GM21528 (cell line): ENCODE measurements at regions not wholly inside any gene's neighbourhood (a gene's known extent, or its start where the extent isn't known, plus 50 kb on each side); places are given as distances from the start of the nearest gene placed in this dataset.

Experiments
- ATAC-seq: cut with Tn5 transposase; IDR thresholded peaks from one replicate; pipeline ENCODE4 v1.9.1; 2021; ENCODE audit warnings: mild to moderate bottlenecking, moderate library complexity; ENCODE audit not compliant: unreplicated experiment, low FRiP score

GRCh38 chr1:60757485-60757884 is 324.9 kb upstream of the NFIA start:
- no peak for ATAC-seq

DNA sequence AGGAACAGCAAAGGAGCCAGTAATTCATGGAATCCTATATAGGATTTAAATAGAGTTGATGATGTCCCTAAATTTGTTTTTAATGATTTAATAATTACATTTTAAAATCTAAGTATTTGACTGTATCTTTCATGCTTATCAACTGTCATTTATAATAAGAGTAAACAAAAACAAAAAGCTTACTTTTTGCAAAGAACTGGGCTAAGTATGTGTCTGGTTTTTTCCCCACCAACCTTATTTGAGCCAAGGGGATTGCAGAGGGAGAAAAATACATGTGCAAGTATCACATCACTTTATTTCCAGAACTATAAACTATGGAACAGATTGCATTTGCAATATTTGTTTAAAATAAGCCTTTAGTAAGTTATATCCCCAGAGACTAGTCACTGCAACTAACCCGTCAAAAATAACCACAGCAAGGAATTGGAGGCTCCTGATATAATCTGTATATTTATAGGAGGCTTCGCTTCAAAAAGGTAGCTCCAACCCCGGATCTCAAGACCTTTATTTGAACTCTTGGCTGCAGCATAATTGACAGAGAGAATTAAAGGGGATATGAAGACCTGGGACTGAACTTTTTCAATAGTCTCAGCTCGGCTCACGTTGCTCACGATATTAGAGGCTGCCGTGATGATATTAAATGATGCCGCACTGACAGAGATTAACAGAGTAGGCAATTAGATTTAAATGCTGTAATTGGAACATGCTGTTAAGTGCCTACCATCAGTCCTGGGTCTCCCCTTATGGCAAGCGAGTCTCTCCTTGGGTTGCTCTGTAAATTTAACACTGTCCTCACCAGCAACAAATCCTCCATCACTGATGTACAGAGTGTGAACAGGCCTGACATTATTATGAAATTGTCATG is 329.1 kb upstream of the NFIA start:
- no peak for ATAC-seq

GRCh38 chr1:60751306-60751705 is 331.1 kb upstream of the NFIA start:
- no peak for ATAC-seq

DNA sequence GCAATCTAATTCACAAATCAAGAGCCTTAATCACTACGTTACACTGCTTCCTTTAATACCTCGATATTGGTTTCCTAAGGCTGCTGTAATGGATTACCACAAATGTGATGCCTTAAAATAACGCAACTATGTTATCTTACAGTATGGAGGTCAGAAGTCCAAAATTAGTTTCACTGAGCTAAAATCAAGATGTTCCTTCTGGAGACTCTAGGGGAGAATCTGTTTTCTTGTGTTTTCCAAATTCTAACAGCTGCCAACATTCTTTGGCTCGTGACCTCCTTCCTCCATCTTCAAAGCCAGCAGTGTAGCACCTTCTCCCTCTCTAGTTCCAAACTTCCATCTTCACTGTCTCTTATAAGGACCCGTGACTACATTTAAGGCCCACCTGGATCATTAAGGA is 335.0 kb upstream of the NFIA start:
- no peak for ATAC-seq

DNA sequence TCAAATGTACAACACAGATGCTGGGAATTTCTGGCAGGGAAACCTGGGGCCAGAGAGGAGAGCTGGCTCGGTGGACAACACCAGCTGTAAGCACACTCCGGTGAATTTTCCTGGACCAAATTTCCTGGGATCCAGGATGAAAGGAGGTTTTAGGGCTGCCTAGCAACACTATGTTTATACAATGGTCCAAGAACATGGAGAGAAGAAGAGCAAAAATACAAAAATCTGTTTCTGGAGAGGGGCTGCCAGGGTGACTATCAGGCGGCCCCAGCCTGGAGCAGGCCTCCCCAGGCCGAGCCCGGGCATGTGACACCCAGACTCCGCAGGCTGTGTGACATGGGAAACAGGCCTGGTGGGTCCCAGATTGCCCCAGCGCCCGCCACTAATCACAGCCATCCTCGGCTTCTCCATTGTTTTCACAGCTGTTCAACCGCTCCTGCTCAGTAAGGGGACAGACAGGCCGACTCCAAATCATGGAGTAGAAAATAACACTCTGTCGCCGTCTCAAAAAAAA is 336.0 kb upstream of the NFIA start:
- no peak for ATAC-seq

GRCh38 chr1:60745484-60745883 is 336.9 kb upstream of the NFIA start:
- ATAC-seq: no peak

- no peak for ATAC-seq
Observed at GRCh38 chr1:60742339-60742738, 340.0 kb upstream of the NFIA start.

DNA sequence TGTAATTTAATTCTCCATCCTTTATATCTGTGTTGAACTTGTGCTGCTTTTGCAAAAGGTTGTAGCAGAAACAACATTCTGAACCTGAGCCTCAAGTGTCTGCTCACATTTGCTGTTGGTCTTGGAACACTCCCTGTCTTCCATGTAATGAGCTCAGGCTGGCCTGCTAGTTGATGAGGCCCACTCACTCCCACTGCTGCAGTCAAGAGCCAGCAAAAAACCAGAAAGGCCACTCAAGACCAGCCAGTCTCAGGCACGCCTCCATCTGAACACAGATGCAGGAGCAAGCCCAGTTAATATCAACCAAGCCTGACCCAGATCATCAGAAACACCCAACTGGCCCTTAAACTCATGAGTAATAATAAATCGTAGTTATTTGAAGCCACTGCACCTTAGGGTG is 342.2 kb upstream of the NFIA start:
- ATAC-seq: no peak

DNA sequence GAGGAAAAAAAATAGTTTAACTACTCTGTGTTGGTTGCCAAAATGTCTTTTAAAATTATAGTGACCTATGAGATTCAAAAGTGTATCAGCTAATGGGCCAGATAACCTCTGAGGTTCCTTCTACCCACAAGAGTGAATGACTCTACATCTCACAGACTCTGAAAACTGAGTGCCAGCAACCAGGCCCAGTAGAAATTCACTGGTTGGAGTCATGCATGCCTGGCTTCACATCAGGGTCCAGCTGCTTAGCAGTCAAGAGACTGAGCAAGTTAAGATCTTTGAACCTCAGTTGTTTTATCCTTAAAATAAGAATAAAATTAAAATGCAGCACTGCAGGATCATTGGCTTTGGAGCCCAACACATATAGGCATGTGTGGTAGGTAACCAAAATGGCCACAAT is 342.6 kb upstream of the NFIA start:
- no peak for ATAC-seq

GRCh38 chr1:60732977-60733401 is 349.4 kb upstream of the NFIA start:
- no peak for ATAC-seq

DNA sequence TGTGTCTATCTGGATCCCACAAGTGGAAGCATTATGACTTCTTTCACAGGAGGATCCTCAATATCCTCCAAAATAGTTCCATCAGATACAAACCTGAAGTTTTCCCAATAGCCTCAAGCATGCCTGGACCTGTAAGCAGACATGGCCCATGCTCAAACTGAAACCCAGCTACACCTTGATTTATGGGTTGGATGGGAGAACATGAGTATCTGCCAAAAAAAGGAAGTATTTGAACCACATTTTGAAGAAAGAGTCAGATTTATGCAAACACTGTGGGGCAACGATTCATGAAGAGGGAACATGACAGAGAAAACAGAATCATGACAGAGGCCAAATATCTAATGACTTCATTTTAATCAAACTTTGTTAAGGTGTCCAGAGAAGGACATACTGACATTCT is 351.0 kb upstream of the NFIA start:
- ATAC-seq: no peak

DNA sequence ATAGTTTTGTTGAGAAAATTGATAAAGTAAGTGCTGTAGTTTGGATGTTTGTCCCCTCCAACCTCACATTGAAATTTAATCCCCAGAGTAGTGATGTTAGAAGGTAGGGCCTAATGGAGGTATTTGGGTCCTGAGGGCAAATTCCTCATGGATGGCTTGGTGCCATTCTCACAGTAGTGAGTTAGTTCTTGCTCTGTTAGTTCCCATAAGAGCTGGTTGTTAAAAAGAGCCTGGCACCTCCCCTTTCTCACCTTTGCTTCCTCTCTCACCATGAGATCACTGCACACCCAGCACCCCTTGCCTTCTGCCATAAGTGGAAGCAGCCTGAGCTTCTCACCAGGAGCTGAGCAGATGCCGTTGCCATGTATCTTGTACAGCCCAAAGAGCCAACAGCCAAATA is 354.8 kb upstream of the NFIA start:
- ATAC-seq: no peak

DNA sequence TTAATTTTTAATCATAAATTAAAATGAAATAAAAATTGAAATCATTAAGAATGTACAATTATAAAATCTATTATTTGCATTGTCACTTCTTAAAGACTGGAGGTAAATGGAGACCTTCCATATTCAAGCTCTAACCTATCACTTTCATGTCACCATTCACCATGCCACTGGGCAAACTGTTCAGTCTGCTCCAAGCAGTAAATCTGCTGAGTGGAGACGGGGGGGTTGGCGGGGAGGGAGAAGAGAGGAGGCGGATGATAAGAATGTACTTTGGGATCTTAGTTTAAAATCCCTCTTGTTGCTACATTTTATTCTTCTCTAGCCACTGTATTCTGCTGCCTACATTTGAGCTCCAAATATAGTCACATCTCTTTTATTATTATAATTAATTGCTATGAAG is 365.9 kb upstream of the NFIA start:
- no peak for ATAC-seq

- no peak for ATAC-seq
Observed at GRCh38 chr1:60715970-60716369, 366.4 kb upstream of the NFIA start.

DNA sequence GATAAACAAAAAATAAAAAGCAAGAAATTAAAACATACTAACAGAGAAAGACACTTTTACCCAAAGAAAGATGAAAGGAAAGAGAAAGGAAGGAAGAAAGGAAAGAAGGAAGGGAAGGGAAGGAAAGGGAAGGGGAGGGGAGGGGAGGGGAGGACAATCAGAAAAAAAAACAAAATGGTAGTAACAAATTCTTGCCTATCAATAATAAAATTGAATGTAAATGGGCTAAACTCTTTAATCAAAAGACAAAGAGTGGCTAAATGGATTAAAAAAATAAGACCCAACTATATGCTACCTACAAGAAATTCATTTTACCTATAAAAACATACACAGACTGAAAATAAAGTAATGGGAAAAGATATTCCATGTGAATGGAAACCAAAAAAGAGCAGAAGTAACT is 372.9 kb upstream of the NFIA start:
- ATAC-seq: no peak

DNA sequence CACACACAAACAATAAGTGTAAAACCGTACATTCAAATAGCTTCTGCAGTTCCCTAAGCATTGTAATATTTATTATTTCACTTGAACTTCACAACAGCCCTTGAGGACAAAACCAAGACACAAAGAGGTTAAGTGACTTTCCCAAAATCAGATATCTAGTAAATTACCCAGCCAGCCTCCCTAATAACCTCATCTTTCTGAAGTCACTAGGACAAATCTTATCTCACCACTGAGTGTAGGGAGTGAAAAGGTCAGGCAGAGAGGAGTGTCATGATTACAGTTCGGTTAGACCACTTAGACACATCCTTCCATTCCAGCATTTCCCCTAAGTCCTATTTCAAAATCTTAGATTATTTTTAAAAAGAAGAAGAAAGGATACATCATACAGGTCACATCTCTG is 377.3 kb upstream of the NFIA start:
- no peak for ATAC-seq

- no peak for ATAC-seq
Observed at GRCh38 chr1:60703155-60703554, 379.2 kb upstream of the NFIA start.

- no peak for ATAC-seq
Observed at GRCh38 chr1:60699325-60699724, 383.0 kb upstream of the NFIA start.

DNA sequence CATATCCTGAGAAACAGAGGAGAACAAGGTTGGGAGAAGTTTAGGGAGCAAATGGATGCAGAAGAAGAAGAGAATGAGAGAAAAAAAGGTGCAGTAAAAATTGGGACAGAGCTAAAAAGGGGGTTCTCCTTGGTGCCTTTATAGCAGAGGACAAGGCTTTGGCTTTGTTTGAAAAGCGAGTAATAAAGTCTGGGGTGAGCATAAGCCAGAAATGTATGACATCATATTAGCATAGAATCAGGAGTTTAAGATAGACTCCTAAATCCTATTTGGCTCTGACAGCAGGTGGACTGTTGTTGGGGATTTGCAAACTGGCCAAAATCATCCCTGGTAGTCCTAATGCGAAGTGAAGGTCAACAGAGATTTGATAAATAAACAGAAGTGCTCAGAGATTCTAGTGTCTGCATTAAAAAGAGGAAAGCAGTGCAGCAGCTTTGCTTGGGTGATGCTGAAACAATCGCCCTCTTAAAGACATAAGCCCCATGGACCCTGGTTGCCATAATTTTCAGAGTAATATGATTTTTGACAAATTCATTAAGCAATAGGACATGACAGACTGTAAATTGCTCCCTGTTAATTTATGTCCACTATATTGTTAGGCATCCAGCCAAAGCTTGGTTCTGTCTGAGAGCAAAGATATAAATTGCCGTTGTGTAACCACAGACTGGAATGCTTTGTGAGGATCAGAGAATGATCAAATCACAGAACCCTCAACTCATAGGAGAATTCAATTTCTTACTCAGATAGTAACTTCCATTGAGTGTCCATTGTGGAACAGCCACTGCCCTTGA is 385.0 kb upstream of the NFIA start:
- no peak for ATAC-seq

DNA sequence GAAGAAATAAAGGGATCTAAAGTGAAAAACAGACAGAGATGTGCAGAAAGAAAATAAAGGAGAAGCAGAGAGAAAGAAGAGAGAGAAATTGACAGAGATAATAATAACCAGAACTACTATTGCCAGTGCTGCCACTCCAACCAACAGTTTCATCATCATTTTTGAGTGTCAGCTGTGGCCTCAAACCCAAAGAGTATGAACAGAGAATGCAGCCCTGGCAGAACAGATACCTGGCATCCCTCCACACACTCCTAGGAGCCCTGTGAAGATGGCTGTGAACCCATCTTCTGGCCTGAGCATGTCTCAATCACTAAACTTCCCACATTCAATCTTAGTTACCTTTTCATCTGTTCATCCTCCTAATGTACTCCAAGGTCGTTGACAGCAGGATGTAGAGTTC is 385.8 kb upstream of the NFIA start:
- ATAC-seq: no peak

DNA sequence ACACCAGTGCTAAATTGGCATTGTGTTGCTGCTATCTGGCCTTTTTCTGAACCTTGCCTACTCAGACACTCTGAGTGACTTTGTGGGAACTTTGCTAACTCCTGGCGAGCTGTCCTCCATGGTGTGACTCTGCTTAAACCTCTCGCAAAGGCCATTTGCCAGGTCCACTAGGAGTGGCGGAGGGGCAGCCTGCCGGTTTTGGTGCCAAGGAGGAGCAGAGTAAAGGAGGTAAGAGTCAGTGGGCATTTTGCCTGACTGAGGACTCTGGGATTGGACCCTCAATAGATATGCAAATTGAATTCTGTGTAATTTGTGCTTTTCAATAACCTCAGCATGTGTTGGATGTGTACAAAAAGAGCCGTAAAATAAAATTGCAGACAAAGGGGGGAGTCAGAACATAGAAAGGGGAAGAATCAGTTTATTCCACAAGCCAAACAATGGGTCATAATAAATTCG is 386.6 kb upstream of the NFIA start:
- no peak for ATAC-seq

- no peak for ATAC-seq
Observed at GRCh38 chr1:60694980-60695379, 387.4 kb upstream of the NFIA start.
